ENCODE measurements at regions not wholly inside any gene's neighbourhood (a gene's known extent, or its start where the extent isn't known, plus 50 kb on each side); places are given as distances from the start of the nearest gene placed in this dataset.

DNA sequence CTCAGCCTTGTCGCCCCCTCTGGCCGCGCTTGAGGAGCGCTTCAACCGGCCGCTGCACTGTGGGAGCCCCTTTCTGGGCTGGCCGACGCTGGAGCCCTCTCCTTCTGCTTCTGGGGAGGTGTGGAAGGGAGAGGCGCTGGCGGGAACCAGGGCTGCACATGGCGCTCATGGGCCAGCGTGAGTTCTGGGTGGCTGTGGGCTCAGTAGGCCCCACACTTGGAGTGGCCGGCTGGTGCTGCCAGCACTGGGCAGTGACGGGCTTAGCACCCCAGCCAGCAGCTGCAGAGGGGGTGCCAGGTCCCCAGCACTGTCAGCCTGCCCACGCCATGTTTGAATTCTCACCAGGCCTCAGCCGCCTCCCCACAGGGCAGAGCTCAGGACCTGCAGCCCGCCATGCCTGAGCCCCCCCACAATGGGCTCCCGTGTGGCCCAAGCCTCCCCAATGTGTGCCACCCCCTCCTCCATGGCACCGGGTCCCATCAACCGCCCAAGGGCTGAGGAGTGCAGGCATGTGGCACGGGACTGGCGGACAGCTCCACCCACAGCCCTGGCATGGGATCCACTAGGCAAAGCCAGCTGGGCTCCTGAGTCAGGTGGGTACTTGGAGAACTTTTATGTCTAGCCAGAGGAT, 615.2 kb downstream of the TRIML1 start:
- WGBS, 2 donors (ENCODE audit: low coverage in 1 of 2): 100% methylated on average over 3 of the region's 22 CpGs; no CpG with 5 or more reads in 1 of the 2 donors
- Histone ChIP-seq H3K9me3 (peaks cover 0 to 15% (median 0%) of the 10 kb centered on the region in 3 donors), H3K27me3 (no peaks in the 10 kb centered on the region), H3K36me3 (no peaks in the 10 kb centered on the region), H3K4me1 (no peaks in the 10 kb centered on the region), H3K27ac (no peak overlapping the region), H3K4me3 (no peak overlapping the region)
- TF ChIP-seq EP300 (IDR thresholded peaks at IDR 0.05): no peak
- TF ChIP-seq, protein P1, sequence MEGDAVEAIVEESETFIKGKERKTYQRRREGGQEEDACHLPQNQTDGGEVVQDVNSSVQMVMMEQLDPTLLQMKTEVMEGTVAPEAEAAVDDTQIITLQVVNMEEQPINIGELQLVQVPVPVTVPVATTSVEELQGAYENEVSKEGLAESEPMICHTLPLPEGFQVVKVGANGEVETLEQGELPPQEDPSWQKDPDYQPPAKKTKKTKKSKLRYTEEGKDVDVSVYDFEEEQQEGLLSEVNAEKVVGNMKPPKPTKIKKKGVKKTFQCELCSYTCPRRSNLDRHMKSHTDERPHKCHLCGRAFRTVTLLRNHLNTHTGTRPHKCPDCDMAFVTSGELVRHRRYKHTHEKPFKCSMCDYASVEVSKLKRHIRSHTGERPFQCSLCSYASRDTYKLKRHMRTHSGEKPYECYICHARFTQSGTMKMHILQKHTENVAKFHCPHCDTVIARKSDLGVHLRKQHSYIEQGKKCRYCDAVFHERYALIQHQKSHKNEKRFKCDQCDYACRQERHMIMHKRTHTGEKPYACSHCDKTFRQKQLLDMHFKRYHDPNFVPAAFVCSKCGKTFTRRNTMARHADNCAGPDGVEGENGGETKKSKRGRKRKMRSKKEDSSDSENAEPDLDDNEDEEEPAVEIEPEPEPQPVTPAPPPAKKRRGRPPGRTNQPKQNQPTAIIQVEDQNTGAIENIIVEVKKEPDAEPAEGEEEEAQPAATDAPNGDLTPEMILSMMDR (IDR thresholded peaks at IDR 0.05): no peak
- no peak for ATAC-seq

DNA sequence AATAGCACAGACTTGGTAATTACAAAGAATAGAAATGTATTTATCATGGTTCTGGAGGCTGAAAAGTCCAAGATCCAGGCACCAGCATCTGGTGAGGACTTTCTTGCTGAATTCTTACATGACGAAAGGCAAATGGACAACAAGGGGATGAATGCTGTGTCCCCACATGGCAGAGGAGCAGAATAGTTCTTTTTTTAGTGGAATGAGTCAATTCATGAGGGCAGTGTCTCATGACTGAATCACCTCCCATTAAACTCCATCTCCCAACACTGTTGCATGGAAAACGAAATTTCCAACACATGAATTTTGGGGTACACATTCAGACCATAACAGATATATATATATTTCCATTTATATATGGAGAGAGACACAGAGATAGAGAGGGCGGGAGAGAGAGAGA, 628.3 kb downstream of the TRIML1 start:
- WGBS, 2 donors (ENCODE audit: low coverage in 1 of 2): 50 to 79% methylated on average over 1 to 3 of the region's 3 CpGs
- H3K36me3 ChIP-seq: no peaks in the 10 kb centered on the region
- no peaks in the 10 kb centered on the region for H3K4me1 ChIP-seq

DNA sequence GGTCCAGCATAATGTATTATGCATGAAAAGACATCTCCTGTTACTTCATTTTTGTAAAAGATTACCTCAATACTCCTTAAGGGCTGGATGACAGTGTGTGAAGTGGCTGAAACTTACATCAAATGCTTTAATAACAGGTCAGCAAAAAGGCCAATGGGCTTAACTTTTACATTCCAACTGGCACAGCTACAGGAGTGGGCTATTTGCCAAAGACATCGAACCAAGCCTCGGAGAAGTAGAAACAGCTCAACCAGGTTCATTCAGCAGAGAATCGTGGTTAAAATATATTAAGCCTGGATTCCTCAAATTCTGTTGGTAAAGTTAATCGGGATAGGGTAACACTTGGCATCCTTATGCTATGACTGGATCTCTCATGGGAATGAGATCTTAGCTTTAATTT, 639.7 kb downstream of the TRIML1 start:
- Histone ChIP-seq H3K36me3 (no peaks in the 10 kb centered on the region), H3K27me3 (no peaks in the 10 kb centered on the region), H3K27ac (no peak overlapping the region), H3K4me3 (no peak overlapping the region), H3K4me1 (no peaks in the 10 kb centered on the region), H3K9me3 (no peaks in the 10 kb centered on the region)
- TF ChIP-seq POLR2AphosphoS5 (IDR thresholded peaks at IDR 0.05) (no peak), POLR2A (IDR thresholded peaks at IDR 0.05) (no peak), EP300 (IDR thresholded peaks at IDR 0.05) (no peak)
- TF ChIP-seq, protein P1 (IDR thresholded peaks at IDR 0.05): no peak
- ATAC-seq: no peak
- 37 to 54% methylated on average over 4 of the region's 4 CpGs for WGBS, 2 donors (ENCODE audit: low coverage in 1 of 2)

More for the DNA sequence above, 628.3 kb downstream of the TRIML1 start:
- ATAC-seq: no peak
- no peak overlapping the region for H3K4me3 ChIP-seq
- H3K9me3 ChIP-seq: no peaks in the 10 kb centered on the region
- H3K27me3 ChIP-seq: no peaks in the 10 kb centered on the region
- no peak overlapping the region for H3K27ac ChIP-seq
- no peak for TF ChIP-seq POLR2A (IDR thresholded peaks at IDR 0.05)
- TF ChIP-seq EP300 (IDR thresholded peaks at IDR 0.05): no peak
- TF ChIP-seq, protein P1 (IDR thresholded peaks at IDR 0.05): no peak
- TF ChIP-seq POLR2AphosphoS5 (IDR thresholded peaks at IDR 0.05): no peak

DNA sequence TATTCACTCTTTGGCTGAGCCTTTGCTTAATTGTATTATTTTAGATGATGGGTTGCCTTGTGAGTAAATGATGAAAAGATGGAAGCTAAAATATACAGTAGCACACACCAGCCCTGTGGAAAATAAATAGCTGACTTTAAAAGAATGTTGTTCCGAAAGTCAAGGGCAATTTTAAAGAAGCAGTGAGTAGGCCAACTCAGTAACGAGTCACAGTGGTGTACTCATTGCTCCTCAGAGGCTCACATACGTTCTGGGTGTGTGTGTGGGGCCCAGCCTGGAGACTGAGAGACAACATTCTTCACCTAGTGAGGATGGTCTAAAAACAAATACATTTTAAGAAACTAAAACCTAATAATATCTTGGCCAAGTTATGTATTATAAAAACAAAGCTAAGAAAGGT, 640.3 kb downstream of the TRIML1 start:
- no peak overlapping the region for H3K27ac ChIP-seq
- WGBS, 2 donors (ENCODE audit: low coverage in 1 of 2): 44 to 53% methylated on average over 3 of the region's 3 CpGs
- H3K9me3 ChIP-seq: no peaks in the 10 kb centered on the region
- no peak overlapping the region for H3K4me3 ChIP-seq
- no peaks in the 10 kb centered on the region for H3K36me3 ChIP-seq
- TF ChIP-seq POLR2AphosphoS5 (IDR thresholded peaks at IDR 0.05) (no peak), POLR2A (IDR thresholded peaks at IDR 0.05) (no peak), EP300 (IDR thresholded peaks at IDR 0.05) (no peak)
- TF ChIP-seq, protein P1 (IDR thresholded peaks at IDR 0.05): no peak
- no peaks in the 10 kb centered on the region for H3K4me1 ChIP-seq
- no peaks in the 10 kb centered on the region for H3K27me3 ChIP-seq
- ATAC-seq: no peak

DNA sequence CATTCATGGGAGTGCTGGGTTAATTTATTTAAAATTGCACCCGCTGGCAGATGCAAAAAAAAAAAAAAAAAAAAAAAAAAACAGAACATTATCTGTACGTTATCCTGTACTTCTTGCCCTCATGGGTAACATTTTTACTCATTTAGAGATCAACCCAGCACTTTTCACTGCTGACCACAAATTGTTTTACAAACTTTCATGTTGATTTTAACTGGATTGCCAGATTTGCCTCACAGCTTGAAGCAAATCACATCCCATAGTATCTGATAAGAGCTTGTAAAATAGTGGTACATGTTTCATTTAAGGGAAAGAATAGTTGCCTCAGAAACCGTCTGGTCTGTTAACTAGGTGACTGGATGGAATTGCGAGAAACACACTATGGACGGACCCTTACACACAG, 640.8 kb downstream of the TRIML1 start:
- ATAC-seq: no peak
- no peak for TF ChIP-seq EP300 (IDR thresholded peaks at IDR 0.05)
- no peak for TF ChIP-seq POLR2AphosphoS5 (IDR thresholded peaks at IDR 0.05)
- TF ChIP-seq, protein P1 (IDR thresholded peaks at IDR 0.05): no peak
- TF ChIP-seq POLR2A (IDR thresholded peaks at IDR 0.05): no peak
- Histone ChIP-seq H3K9me3 (no peaks in the 10 kb centered on the region), H3K4me1 (no peaks in the 10 kb centered on the region), H3K36me3 (no peaks in the 10 kb centered on the region), H3K27me3 (no peaks in the 10 kb centered on the region), H3K4me3 (no peak overlapping the region), H3K27ac (no peak overlapping the region)
- 82 to 89% methylated on average over 5 of the region's 5 CpGs for WGBS, 2 donors (ENCODE audit: low coverage in 1 of 2)

Measured in gastroesophageal sphincter (tissue), 4 donors.